NB4 (cell line): ENCODE measurements at regions not wholly inside any gene's neighbourhood (a gene's known extent, or its start where the extent isn't known, plus 50 kb on each side); places are given as distances from the start of the nearest gene placed in this dataset.

ENCODE experiments used
- CTCF ChIP-seq: IDR thresholded peaks from one replicate; pipeline ENCODE4 v1.5.1; 2012; ENCODE audit warnings: low read depth, low read length
- MAX ChIP-seq: IDR thresholded peaks from 2 replicates; pipeline ENCODE4 v1.6.1; 2011; ENCODE audit warnings: low read depth, low read length
- MYC ChIP-seq: IDR thresholded peaks from 2 replicates; pipeline ENCODE4 v1.6.1; 2011; ENCODE audit warnings: low read depth, low read length
- POLR2A ChIP-seq: IDR thresholded peaks from 2 replicates; pipeline ENCODE4 v1.6.1; 2011; ENCODE audit warnings: mild to moderate bottlenecking; ENCODE audit not compliant: insufficient read length; ENCODE audit errors: extremely low read depth

- no peak for TF ChIP-seq POLR2A
- TF ChIP-seq MYC: no peak
- TF ChIP-seq CTCF: no peak
- no peak for TF ChIP-seq MAX
These were observed 191.5 kb downstream of the SOD2 start for GRCh38 chr6:159501558-159501957.
